ENCODE measurements at regions not wholly inside any gene's neighbourhood (a gene's known extent, or its start where the extent isn't known, plus 50 kb on each side); places are given as distances from the start of the nearest gene placed in this dataset.

DNA sequence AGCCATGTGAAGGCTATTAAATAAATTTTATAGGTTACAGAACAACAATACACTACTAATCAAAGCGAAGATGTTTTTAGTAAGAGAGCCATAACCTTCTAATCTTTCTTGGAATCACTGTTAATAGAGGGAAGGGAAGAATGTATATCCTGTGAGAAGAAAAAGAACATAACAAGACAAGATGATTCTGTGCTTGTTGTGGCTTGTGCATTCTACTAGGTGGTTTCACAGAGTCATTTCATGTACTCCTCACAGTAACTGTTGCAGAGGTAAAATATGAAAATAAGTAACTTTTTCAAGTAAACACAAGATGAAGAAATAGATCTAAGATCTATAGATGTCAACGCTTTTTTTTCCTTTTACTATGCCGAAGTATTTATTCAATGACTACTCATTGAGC is 116.9 kb upstream of the FAM83B start:
- Histone ChIP-seq H3K4me1 (no peaks in the 10 kb centered on the region), H3K9me3 (no peaks in the 10 kb centered on the region), H3K27me3 (no peaks in the 10 kb centered on the region), H3K27ac (no peak overlapping the region), H3K4me3 (no peak overlapping the region), H3K36me3 (no peaks in the 10 kb centered on the region)
- TF ChIP-seq, protein P1, sequence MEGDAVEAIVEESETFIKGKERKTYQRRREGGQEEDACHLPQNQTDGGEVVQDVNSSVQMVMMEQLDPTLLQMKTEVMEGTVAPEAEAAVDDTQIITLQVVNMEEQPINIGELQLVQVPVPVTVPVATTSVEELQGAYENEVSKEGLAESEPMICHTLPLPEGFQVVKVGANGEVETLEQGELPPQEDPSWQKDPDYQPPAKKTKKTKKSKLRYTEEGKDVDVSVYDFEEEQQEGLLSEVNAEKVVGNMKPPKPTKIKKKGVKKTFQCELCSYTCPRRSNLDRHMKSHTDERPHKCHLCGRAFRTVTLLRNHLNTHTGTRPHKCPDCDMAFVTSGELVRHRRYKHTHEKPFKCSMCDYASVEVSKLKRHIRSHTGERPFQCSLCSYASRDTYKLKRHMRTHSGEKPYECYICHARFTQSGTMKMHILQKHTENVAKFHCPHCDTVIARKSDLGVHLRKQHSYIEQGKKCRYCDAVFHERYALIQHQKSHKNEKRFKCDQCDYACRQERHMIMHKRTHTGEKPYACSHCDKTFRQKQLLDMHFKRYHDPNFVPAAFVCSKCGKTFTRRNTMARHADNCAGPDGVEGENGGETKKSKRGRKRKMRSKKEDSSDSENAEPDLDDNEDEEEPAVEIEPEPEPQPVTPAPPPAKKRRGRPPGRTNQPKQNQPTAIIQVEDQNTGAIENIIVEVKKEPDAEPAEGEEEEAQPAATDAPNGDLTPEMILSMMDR (IDR thresholded peaks at IDR 0.05): no peak
- ATAC-seq: no peak
- WGBS, 2 donors (ENCODE audit: low coverage in 1 of 2): 78 to 91% methylated on average over 3 of the region's 3 CpGs

DNA sequence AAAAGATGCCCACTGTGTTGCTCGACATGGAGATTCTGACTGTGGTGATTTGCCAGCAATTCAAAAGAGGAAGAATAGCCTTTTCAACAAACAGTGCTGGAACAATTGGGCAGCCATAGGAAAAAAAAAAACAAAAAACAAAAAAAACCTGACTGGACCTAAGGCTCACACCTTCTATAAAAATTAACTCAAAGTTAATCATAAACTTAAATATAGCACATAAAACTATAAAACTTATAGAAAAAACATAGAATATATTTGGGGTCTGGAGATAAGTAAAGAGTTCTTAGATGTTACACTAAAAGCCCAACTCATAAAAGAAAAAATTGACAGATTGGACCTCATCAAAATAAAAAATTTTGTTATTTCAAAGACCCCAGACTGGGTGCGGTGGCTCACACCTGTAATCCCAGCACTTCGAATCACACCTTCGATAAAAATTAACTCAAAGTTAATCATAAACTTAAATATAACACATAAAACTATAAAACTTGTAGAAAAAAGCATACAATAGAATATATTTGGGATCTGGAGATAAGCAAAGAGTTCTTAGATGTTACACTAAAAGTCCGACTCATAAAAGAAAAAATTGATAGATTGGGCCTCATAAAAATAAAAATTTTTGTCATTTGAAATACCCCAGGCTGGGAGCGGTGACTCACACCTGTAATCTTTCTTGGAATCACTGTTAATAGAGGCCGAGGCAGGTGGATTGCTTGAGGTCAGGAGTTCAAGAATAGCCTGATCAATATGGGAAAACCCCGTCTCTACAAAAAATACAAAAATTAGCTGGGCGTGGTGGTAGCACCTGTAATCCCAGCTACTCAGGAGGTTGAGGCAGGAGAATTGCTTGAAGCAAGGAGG is 115.6 kb upstream of the FAM83B start:
- TF ChIP-seq POLR2A (IDR thresholded peaks at IDR 0.05): no peak
- TF ChIP-seq, protein P1 (IDR thresholded peaks at IDR 0.05): no peak
- no peak for TF ChIP-seq POLR2AphosphoS5 (IDR thresholded peaks at IDR 0.05)
- no peak for TF ChIP-seq EP300 (IDR thresholded peaks at IDR 0.05)
- no peak overlapping the region for H3K4me3 ChIP-seq
- peaks cover 0 to 11% (median 0%) of the 10 kb centered on the region in 3 donors for H3K9me3 ChIP-seq
- H3K27me3 ChIP-seq: no peaks in the 10 kb centered on the region
- 75 to 95% methylated on average over 5 to 7 of the region's 9 CpGs for WGBS, 2 donors (ENCODE audit: low coverage in 1 of 2)
- no peak for ATAC-seq
- no peaks in the 10 kb centered on the region for H3K4me1 ChIP-seq
- no peaks in the 10 kb centered on the region for H3K36me3 ChIP-seq
- no peak overlapping the region for H3K27ac ChIP-seq

DNA sequence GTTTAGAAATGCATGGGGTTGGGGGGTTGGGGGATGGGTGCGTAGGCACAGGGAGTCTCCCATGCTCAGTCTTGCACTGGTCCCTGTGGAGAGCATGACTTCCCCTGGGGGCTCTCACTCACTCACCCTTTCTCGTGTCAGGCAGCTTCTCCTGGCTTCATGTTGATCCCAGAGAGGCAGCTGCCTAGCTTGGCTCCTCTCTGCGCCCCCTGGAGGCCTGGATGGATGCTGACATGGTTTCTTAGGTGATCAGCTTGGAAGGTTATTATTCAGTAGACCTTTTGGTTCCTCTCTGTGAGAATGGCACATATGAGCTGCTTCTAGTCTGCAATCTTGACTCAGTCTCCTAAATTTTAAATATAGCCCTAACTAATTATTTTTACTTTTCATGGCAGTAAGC is 109.3 kb upstream of the FAM83B start:
- peaks cover 0 to 12% (median 0%) of the 10 kb centered on the region in 3 donors for H3K9me3 ChIP-seq
- H3K27me3 ChIP-seq: no peaks in the 10 kb centered on the region
- no peak for ATAC-seq
- no peaks in the 10 kb centered on the region for H3K36me3 ChIP-seq
- H3K4me1 ChIP-seq: no peaks in the 10 kb centered on the region
- no peak overlapping the region for H3K4me3 ChIP-seq
- H3K27ac ChIP-seq: no peak overlapping the region
- TF ChIP-seq POLR2A (IDR thresholded peaks at IDR 0.05) (no peak), EP300 (IDR thresholded peaks at IDR 0.05) (no peak), POLR2AphosphoS5 (IDR thresholded peaks at IDR 0.05) (no peak)
- TF ChIP-seq, protein P1 (IDR thresholded peaks at IDR 0.05): no peak
- 80% methylated on average over 1 of the region's 3 CpGs; no CpG with 5 or more reads in 1 of the 2 donors for WGBS, 2 donors (ENCODE audit: low coverage in 1 of 2)

DNA sequence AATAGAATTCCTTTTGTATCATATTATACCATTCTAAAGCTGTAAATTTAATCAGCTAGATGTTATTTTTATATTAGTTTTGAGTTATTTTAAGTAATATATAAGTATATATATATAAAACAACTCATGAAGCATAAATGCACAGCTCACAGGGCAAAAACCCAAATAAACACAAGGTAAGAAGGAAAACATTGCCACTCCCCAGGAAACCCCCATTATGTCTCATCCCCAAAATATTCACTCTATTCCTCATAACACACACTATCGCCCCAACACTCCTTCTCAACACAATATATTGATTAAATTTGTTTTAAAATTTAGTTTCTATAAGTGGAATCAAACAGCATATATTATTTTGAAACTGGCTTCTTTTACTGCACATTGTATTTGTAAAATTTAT is 98.6 kb upstream of the FAM83B start:
- Histone ChIP-seq H3K4me1 (no peaks in the 10 kb centered on the region), H3K27ac (no peak overlapping the region), H3K9me3 (peaks cover 0 to 31% (median 0%) of the 10 kb centered on the region in 3 donors), H3K27me3 (no peaks in the 10 kb centered on the region), H3K4me3 (no peak overlapping the region), H3K36me3 (no peaks in the 10 kb centered on the region)
- WGBS, 2 donors (ENCODE audit: low coverage in 1 of 2): 86 to 92% methylated on average over 1 of the region's 1 CpG
- TF ChIP-seq, protein P1 (IDR thresholded peaks at IDR 0.05): no peak
- no peak for TF ChIP-seq POLR2A (IDR thresholded peaks at IDR 0.05)
- TF ChIP-seq POLR2AphosphoS5 (IDR thresholded peaks at IDR 0.05): no peak
- no peak for TF ChIP-seq EP300 (IDR thresholded peaks at IDR 0.05)
- ATAC-seq: no peak

DNA sequence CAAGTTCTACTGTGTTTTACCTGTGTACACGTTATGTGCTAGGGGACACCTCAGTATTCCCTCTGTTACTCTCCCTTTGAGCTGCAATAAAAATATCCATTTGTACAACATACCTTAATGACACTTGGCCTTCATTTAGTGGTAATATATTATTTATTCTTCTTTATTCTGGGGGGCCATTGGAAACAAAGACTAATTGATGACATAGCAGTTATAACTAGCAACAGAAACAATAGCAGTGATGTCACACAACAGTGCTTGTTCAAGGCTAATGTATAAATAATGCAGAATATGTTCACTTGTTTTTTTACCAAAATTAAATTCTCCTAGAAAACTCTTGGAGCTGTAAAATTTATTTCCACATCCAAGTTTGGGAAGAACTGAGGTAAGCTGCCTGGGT is 92.2 kb upstream of the FAM83B start:
- Histone ChIP-seq H3K4me1 (no peaks in the 10 kb centered on the region), H3K36me3 (no peaks in the 10 kb centered on the region), H3K9me3 (peaks cover 0 to 8% (median 0%) of the 10 kb centered on the region in 3 donors), H3K4me3 (no peak overlapping the region), H3K27ac (no peak overlapping the region), H3K27me3 (no peaks in the 10 kb centered on the region)
- 81 to 94% methylated on average over 1 of the region's 1 CpG for WGBS, 2 donors (ENCODE audit: low coverage in 1 of 2)
- no peak for ATAC-seq
- TF ChIP-seq, protein P1 (IDR thresholded peaks at IDR 0.05): no peak
- TF ChIP-seq POLR2AphosphoS5 (IDR thresholded peaks at IDR 0.05): no peak
- TF ChIP-seq EP300 (IDR thresholded peaks at IDR 0.05): no peak
- no peak for TF ChIP-seq POLR2A (IDR thresholded peaks at IDR 0.05)
